ENCODE measurements at regions not wholly inside any gene's neighbourhood (a gene's known extent, or its start where the extent isn't known, plus 50 kb on each side); places are given as distances from the start of the nearest gene placed in this dataset.

DNA sequence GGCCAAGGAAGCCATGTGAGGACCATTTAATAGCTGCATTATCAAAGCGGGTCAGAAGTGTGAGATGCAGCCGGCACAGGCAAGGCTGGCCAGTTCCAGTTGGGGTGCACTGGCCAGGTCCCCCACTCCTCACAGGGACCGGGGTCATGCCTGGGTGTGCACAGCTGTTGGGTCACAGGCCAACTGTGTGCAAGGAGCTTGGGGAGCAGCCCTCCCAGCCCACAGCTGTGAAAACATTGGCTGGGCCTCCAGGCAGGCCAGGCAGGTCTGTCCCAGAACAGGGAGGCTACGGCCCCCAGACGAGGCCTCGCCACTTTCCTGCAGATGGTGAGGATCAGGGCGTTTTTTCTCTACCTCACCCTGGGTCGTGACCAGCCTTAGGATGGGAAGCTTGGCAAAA, 521.0 kb downstream of the NTRK3 start:
- TF ChIP-seq, protein P1, sequence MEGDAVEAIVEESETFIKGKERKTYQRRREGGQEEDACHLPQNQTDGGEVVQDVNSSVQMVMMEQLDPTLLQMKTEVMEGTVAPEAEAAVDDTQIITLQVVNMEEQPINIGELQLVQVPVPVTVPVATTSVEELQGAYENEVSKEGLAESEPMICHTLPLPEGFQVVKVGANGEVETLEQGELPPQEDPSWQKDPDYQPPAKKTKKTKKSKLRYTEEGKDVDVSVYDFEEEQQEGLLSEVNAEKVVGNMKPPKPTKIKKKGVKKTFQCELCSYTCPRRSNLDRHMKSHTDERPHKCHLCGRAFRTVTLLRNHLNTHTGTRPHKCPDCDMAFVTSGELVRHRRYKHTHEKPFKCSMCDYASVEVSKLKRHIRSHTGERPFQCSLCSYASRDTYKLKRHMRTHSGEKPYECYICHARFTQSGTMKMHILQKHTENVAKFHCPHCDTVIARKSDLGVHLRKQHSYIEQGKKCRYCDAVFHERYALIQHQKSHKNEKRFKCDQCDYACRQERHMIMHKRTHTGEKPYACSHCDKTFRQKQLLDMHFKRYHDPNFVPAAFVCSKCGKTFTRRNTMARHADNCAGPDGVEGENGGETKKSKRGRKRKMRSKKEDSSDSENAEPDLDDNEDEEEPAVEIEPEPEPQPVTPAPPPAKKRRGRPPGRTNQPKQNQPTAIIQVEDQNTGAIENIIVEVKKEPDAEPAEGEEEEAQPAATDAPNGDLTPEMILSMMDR (IDR thresholded peaks at IDR 0.05) = no peak
- TF ChIP-seq POLR2A (IDR thresholded peaks at IDR 0.05; ENCODE audit: low read length) (no peak), MYC (IDR thresholded peaks at IDR 0.05; ENCODE audit: borderline replicate concordance, low read length) (no peak), RFX5 (IDR thresholded peaks at IDR 0.05) (no peak)
